ENCODE measurements at regions not wholly inside any gene's neighbourhood (a gene's known extent, or its start where the extent isn't known, plus 50 kb on each side); places are given as distances from the start of the nearest gene placed in this dataset.
"Not testable (repeated sequence)": the region's sequence is repeated elsewhere in the genome, so short reads cannot be mapped to it uniquely, and the experiment has no call there.

DNA sequence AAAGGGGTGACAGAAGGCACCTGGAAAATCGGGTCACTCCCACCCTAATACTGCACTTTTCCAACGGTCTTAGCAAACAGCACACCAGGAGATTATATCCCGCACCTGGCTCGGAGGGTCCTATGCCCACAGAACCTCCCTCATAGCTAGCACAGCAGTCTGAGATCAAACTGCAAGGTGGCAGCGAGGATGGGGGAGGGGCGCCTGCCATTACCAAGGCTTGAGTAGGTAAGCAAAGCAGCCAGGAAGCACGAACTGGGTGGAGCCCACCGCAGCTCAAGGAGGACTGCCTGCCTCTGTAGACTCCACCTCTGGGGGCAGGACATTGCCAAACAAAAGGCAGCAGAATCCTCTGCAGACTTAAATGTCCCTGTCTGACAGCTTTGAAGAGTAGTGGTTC, 101.8 kb downstream of the TBX20 start:
- H3K27me3 Mint-ChIP-seq; H3K27ac Mint-ChIP-seq; H3K36me3 Mint-ChIP-seq (ENCODE audit: low read depth); H3K9me3 Mint-ChIP-seq; CTCF ChIA-PET; POLR2A ChIA-PET; DNase-seq; H3K4me1 Mint-ChIP-seq; H3K4me3 Mint-ChIP-seq: not testable (repeated sequence)

- H3K36me3 Mint-ChIP-seq (ENCODE audit: low read depth); H3K9me3 Mint-ChIP-seq; H3K4me3 Mint-ChIP-seq; H3K4me1 Mint-ChIP-seq; H3K27ac Mint-ChIP-seq; CTCF ChIA-PET; H3K27me3 Mint-ChIP-seq; DNase-seq; POLR2A ChIA-PET: not testable (repeated sequence)
Observed at GRCh38 chr7:35148030-35148429, 105.9 kb downstream of the TBX20 start.

DNA sequence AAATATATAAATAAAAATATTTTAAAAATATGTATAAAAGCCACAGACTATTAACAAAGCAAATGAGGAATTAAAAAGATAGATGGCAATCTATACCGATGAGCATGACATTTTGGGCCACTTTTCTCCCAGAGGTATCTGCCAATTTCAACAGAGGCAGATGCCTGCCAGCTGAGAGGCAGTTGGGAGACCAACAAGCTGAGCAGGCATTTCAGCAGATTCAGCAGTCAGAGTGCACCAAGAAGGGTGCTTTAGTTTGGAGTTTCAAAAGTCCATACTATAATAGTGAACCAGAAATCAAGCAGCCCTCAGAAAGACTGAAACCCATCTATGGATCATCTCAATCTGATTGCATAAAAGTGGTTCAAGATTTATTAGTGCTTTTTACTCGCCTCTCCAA, 104.8 kb upstream of the DPY19L1 start:
- DNase-seq; H3K27me3 Mint-ChIP-seq; CTCF ChIA-PET; H3K27ac Mint-ChIP-seq; H3K4me1 Mint-ChIP-seq; POLR2A ChIA-PET; H3K36me3 Mint-ChIP-seq (ENCODE audit: low read depth); H3K4me3 Mint-ChIP-seq; H3K9me3 Mint-ChIP-seq: not testable (repeated sequence)

DNA sequence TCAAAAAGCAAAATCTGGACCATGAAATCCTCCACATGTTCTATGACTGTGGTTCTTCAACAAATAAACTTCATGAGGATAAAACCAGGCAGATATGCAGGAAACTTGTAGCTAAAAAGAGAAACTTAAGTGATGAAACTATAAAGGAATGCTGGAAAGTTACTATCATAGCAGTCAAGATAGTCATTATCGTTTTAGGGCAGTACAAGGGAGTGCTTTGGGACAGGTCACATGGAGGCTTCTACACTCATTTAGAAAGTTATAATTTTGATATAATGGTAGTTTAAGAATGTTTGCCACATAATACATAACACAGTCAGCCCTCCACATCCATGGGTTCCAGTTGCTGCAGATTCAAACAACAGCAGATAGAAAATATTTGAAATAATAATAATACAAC, 102.0 kb upstream of the DPY19L1 start:
- H3K9me3 Mint-ChIP-seq; POLR2A ChIA-PET; H3K36me3 Mint-ChIP-seq (ENCODE audit: low read depth); H3K27me3 Mint-ChIP-seq; H3K27ac Mint-ChIP-seq; H3K4me1 Mint-ChIP-seq; H3K4me3 Mint-ChIP-seq; DNase-seq; CTCF ChIA-PET: not testable (repeated sequence)

DNA sequence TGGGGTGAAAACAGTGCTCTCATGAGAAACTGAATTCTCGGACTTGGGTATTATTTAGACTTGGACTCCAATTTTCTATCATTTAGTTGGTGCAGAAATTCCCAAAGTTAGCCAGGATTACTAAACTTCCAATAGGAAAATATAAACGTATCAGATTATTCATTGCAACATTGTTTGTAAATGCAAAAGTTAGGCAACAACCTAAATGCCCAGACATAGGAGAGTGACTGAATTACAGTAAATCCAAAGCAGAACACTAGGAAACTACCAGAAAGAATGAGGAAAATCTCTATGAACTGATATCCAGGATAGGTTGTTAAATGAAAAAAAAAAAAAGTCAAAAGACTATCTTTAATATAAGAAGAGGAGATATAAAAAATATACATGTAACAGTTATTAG, 96.2 kb upstream of the DPY19L1 start:
- H3K4me3 Mint-ChIP-seq; H3K9me3 Mint-ChIP-seq; POLR2A ChIA-PET; H3K4me1 Mint-ChIP-seq; CTCF ChIA-PET; H3K27ac Mint-ChIP-seq; H3K36me3 Mint-ChIP-seq (ENCODE audit: low read depth); DNase-seq: not testable (repeated sequence)
- H3K27me3 Mint-ChIP-seq: peaks cover 13% of the 10 kb centered on the region

DNA sequence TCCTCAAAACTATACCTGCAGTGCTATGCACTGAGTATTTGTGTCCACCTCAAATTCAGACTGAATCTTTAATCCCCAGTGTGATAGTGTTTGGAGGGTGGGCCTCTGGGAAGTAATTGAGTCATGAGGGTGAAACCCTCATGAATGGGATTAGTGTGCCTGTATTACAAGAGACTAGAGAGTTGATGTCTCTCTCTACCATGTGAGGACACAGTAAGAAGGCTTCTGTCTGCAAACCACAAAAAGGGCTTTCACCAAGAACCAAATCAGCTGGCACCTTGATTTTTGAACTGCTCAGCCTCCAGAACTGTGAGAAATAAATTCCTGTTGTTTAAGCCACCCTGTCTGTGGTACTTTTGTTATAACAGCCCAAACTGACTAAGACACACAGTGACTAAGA, 95.7 kb upstream of the DPY19L1 start:
- H3K36me3 Mint-ChIP-seq (ENCODE audit: low read depth); DNase-seq; H3K4me1 Mint-ChIP-seq; POLR2A ChIA-PET; H3K27ac Mint-ChIP-seq; H3K9me3 Mint-ChIP-seq; H3K4me3 Mint-ChIP-seq; CTCF ChIA-PET: not testable (repeated sequence)
- H3K27me3 Mint-ChIP-seq: peaks cover 14% of the 10 kb centered on the region

DNA sequence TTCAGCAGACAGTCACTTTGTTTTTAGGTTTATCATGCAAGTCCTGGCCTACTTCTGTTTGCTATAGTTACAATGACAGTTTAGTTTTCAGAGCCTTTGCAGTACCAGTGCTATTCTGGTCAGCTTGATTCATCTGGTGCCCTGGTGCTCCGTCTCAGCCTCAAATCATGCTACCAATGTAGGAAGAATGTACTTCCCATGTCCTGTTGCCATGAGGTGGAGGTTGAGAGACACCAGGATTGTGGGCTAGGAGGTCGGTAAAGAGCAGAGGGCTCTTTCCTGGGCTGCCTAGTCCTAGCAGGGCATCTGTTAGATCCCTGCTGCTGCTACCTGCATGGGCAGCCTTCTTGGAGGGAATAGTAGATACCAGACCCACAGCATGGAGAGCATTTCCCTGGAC, 91.4 kb upstream of the DPY19L1 start:
- H3K27ac Mint-ChIP-seq; H3K36me3 Mint-ChIP-seq (ENCODE audit: low read depth); H3K9me3 Mint-ChIP-seq; H3K4me3 Mint-ChIP-seq; DNase-seq; CTCF ChIA-PET; POLR2A ChIA-PET; H3K4me1 Mint-ChIP-seq: not testable (repeated sequence)
- peaks cover 12% of the 10 kb centered on the region for H3K27me3 Mint-ChIP-seq

GRCh38 chr7:35118526-35118925, 81.2 kb upstream of the DPY19L1 start:
- H3K9me3 Mint-ChIP-seq; H3K27ac Mint-ChIP-seq; POLR2A ChIA-PET; CTCF ChIA-PET; H3K4me1 Mint-ChIP-seq; H3K4me3 Mint-ChIP-seq; H3K27me3 Mint-ChIP-seq; H3K36me3 Mint-ChIP-seq (ENCODE audit: low read depth); DNase-seq: not testable (repeated sequence)

- H3K4me3 Mint-ChIP-seq; H3K27me3 Mint-ChIP-seq; H3K4me1 Mint-ChIP-seq; H3K9me3 Mint-ChIP-seq; H3K27ac Mint-ChIP-seq; DNase-seq; CTCF ChIA-PET; POLR2A ChIA-PET; H3K36me3 Mint-ChIP-seq (ENCODE audit: low read depth): not testable (repeated sequence)
Observed at GRCh38 chr7:35106667-35107066, 69.4 kb upstream of the DPY19L1 start.

- CTCF ChIA-PET: interaction anchor here (0.6 kb wide), 1 partner anchor 484 kb away, joined by 5 read pairs; no protein-coding TSS in a partner anchor
- H3K9me3 Mint-ChIP-seq; DNase-seq; POLR2A ChIA-PET; H3K4me3 Mint-ChIP-seq; H3K36me3 Mint-ChIP-seq (ENCODE audit: low read depth); H3K27ac Mint-ChIP-seq; H3K4me1 Mint-ChIP-seq; H3K27me3 Mint-ChIP-seq: not testable (repeated sequence)
Observed at GRCh38 chr7:35105511-35105910, 68.2 kb upstream of the DPY19L1 start.

GRCh38 chr7:35102845-35103244, 65.6 kb upstream of the DPY19L1 start:
- DNase-seq; H3K27ac Mint-ChIP-seq; CTCF ChIA-PET; H3K27me3 Mint-ChIP-seq; H3K4me3 Mint-ChIP-seq; H3K36me3 Mint-ChIP-seq (ENCODE audit: low read depth); H3K9me3 Mint-ChIP-seq; POLR2A ChIA-PET; H3K4me1 Mint-ChIP-seq: not testable (repeated sequence)

- CTCF ChIA-PET; DNase-seq; H3K4me3 Mint-ChIP-seq; H3K9me3 Mint-ChIP-seq; H3K4me1 Mint-ChIP-seq; POLR2A ChIA-PET; H3K36me3 Mint-ChIP-seq (ENCODE audit: low read depth); H3K27ac Mint-ChIP-seq; H3K27me3 Mint-ChIP-seq: not testable (repeated sequence)
Observed at GRCh38 chr7:35092961-35093360, 55.7 kb upstream of the DPY19L1 start.

All from activated CD4-positive, alpha-beta memory T cell treated with anti-CD3 and anti-CD28 coated beads, Interleukin-2, amount 10 ng/mL, durations not matched to agents 7 days and 5 days (primary cell).